H9 (cell line): ENCODE measurements at regions not wholly inside any gene's neighbourhood (a gene's known extent, or its start where the extent isn't known, plus 50 kb on each side); places are given as distances from the start of the nearest gene placed in this dataset.

ENCODE experiments used
- DNase-seq: peaks from one replicate; pipeline ENCODE4 v3.0.0-alpha.2; 2017
- H2AFZ ChIP-seq: one replicate; pipeline ENCODE4 v1.6.1; 2013; ENCODE audit warnings: mild to moderate bottlenecking, low read length, control low read depth, moderate library complexity
- H2AK5ac ChIP-seq: 2 replicates; pipeline ENCODE4 v1.6.1; 2013; ENCODE audit warnings: low read length, control low read depth, mixed read lengths; ENCODE audit not compliant: insufficient read length
- H2BK120ac ChIP-seq: one replicate; pipeline ENCODE4 v1.6.1; 2013; ENCODE audit warnings: low read depth, mild to moderate bottlenecking, low read length, control low read depth, inconsistent platforms; ENCODE audit not compliant: poor library complexity, severe bottlenecking
- H2BK12ac ChIP-seq: 2 replicates; pipeline ENCODE4 v1.6.1; 2013; ENCODE audit warnings: low read length, control low read depth, mixed read lengths, low read depth; ENCODE audit not compliant: insufficient read length
- H2BK15ac ChIP-seq: 2 replicates; pipeline ENCODE4 v1.6.1; 2013; ENCODE audit warnings: low read depth, low read length, control low read depth
- H2BK20ac ChIP-seq: one replicate; pipeline ENCODE4 v1.6.1; 2013; ENCODE audit warnings: low read depth, mild to moderate bottlenecking, low read length, control low read depth, inconsistent platforms; ENCODE audit not compliant: poor library complexity, severe bottlenecking
- H2BK5ac ChIP-seq: 2 replicates; pipeline ENCODE4 v1.6.1; 2013; ENCODE audit warnings: low read length, control low read depth, mixed read lengths; ENCODE audit not compliant: insufficient read length
- H3K14ac ChIP-seq: 2 replicates; pipeline ENCODE4 v1.6.1; 2013; ENCODE audit warnings: low read length, control low read depth; ENCODE audit not compliant: insufficient read depth
- H3K18ac ChIP-seq: 2 replicates; pipeline ENCODE4 v1.6.1; 2013; ENCODE audit warnings: low read depth, mild to moderate bottlenecking, mixed read lengths, low read length, control low read depth; ENCODE audit not compliant: insufficient read length
- H3K23ac ChIP-seq: 2 replicates; pipeline ENCODE4 v1.6.1; 2013; ENCODE audit warnings: low read length, control low read depth, mixed read lengths, low read depth; ENCODE audit not compliant: insufficient read length
- H3K23me2 ChIP-seq: 2 replicates; pipeline ENCODE4 v1.6.1; 2013; ENCODE audit warnings: low read depth, mild to moderate bottlenecking, mixed read lengths, low read length, control low read depth; ENCODE audit not compliant: insufficient read length, poor library complexity, severe bottlenecking
- H3K27ac ChIP-seq: 2 replicates; pipeline ENCODE4 v1.5.1; 2013; ENCODE audit warnings: low read length, control low read depth, mixed read lengths, low read depth; ENCODE audit not compliant: insufficient read length
- H3K27me3 ChIP-seq: 2 replicates; pipeline ENCODE4 v1.6.1; 2013; ENCODE audit warnings: low read length, control low read depth, inconsistent platforms; ENCODE audit not compliant: insufficient read depth
- H3K4ac ChIP-seq: 2 replicates; pipeline ENCODE4 v1.6.1; 2013; ENCODE audit warnings: low read depth, mild to moderate bottlenecking, control low read depth, inconsistent platforms, low read length, moderate library complexity
- H3K4me1 ChIP-seq: 2 replicates; pipeline ENCODE4 v1.6.1; 2013; ENCODE audit warnings: low read length, control low read depth, inconsistent platforms; ENCODE audit not compliant: insufficient read depth
- H3K4me2 ChIP-seq: 2 replicates; pipeline ENCODE4 v1.6.1; 2013; ENCODE audit warnings: low read length, control low read depth, mixed read lengths; ENCODE audit not compliant: insufficient read length, insufficient read depth
- H3K56ac ChIP-seq: 2 replicates; pipeline ENCODE4 v1.6.1; 2013; ENCODE audit warnings: low read depth, mild to moderate bottlenecking, mixed read lengths, low read length, control low read depth; ENCODE audit not compliant: insufficient read length
- H3K79me1 ChIP-seq: 2 replicates; pipeline ENCODE4 v1.6.1; 2013; ENCODE audit warnings: low read depth, mild to moderate bottlenecking, moderate library complexity, low read length, control low read depth, inconsistent platforms; ENCODE audit not compliant: insufficient read depth, poor library complexity, severe bottlenecking
- H3K79me2 ChIP-seq: 2 replicates; pipeline ENCODE4 v1.6.1; 2013; ENCODE audit warnings: low read length, control low read depth, inconsistent platforms; ENCODE audit not compliant: insufficient read depth
- H3K9ac ChIP-seq: 2 replicates; pipeline ENCODE4 v1.6.1; 2013; ENCODE audit warnings: low read length, control low read depth, mixed read lengths; ENCODE audit not compliant: insufficient read length; ENCODE audit errors: extremely low read depth
- H3K9me3 ChIP-seq: one replicate; pipeline ENCODE4 v1.6.1; 2013; ENCODE audit warnings: low read depth, low read length, inconsistent platforms; ENCODE audit not compliant: control insufficient read depth
- H3T11ph ChIP-seq: one replicate; pipeline ENCODE4 v1.6.1; 2013; ENCODE audit warnings: mild to moderate bottlenecking, low read length, control low read depth, inconsistent platforms
- H4K20me1 ChIP-seq: one replicate; pipeline ENCODE4 v1.6.1; 2013; ENCODE audit not compliant: control insufficient read depth, insufficient read length, insufficient read depth
- H4K5ac ChIP-seq: 2 replicates; pipeline ENCODE4 v1.6.1; 2013; ENCODE audit warnings: low read depth, mild to moderate bottlenecking, mixed read lengths, low read length, control low read depth; ENCODE audit not compliant: insufficient read length
- H4K8ac ChIP-seq: replicated peaks from 2 replicates; pipeline ENCODE4 v1.6.1; 2013; ENCODE audit warnings: low read length, control low read depth, mixed read lengths, low read depth; ENCODE audit not compliant: insufficient read length
- H4K91ac ChIP-seq: 2 replicates; pipeline ENCODE4 v1.6.1; 2013; ENCODE audit warnings: low read depth, mild to moderate bottlenecking, moderate library complexity, mixed read lengths, low read length, control low read depth; ENCODE audit not compliant: insufficient read length
- H3K27ac Mint-ChIP-seq, 3 experiments: 2 replicates in 2 of 3; 3 replicates in 1 of 3; pipeline ENCODE4 v1.8.0; 2020 to 2021; ENCODE audit warnings: mixed read lengths in 3 of 3, mild to moderate bottlenecking in 1 of 3, moderate library complexity in 1 of 3
- H3K27me3 Mint-ChIP-seq: 2 replicates; pipeline ENCODE4 v1.8.0; 2021; ENCODE audit warnings: low read depth, mild to moderate bottlenecking, moderate library complexity, mixed read lengths
- H3K36me3 Mint-ChIP-seq, 3 experiments: 2 replicates in 2 of 3; 3 replicates in 1 of 3; pipeline ENCODE4 v1.8.0; 2020 to 2021; ENCODE audit warnings: low read depth in 3 of 3, mixed read lengths in 3 of 3; ENCODE audit not compliant: insufficient read depth in 1 of 3
- H3K4me1 Mint-ChIP-seq, 2 experiments: 2 replicates each; pipeline ENCODE4 v1.8.0; 2020; ENCODE audit warnings: mixed read lengths in 2 of 2
- H3K4me3 Mint-ChIP-seq, 2 experiments: 2 replicates in 1 of 2; 3 replicates in 1 of 2; pipeline ENCODE4 v1.8.0; 2020 to 2021; ENCODE audit warnings: mild to moderate bottlenecking in 2 of 2, mixed read lengths in 2 of 2, moderate library complexity in 1 of 2
- H3K9me3 Mint-ChIP-seq, 2 experiments: 2 replicates in 1 of 2; 3 replicates in 1 of 2; pipeline ENCODE4 v1.8.0; 2020; ENCODE audit warnings: mild to moderate bottlenecking in 2 of 2, mixed read lengths in 2 of 2, moderate library complexity in 1 of 2
- WGBS: extraction: QIAGEN DNeasy Blood & Tissue Kit; methylation state at CpG from one replicate; pipeline ENCODE4 v1.1.7; 2013; ENCODE audit warnings: missing lambda C conversion rate, low lambda C conversion rate, mixed read lengths; ENCODE audit not compliant: insufficient read length; ENCODE audit errors: extremely low coverage; 5-methylcytosine and 5-hydroxymethylcytosine counted together
- TF ChIP-seq, protein P1 (sequence below): fragments of 200-600 bp; sonication (generic); conservative IDR thresholded peaks from 3 replicates; pipeline ENCODE4 v1.8.0; 2021; ENCODE audit warnings: antibody characterized with exemption, mild to moderate bottlenecking

DNA sequence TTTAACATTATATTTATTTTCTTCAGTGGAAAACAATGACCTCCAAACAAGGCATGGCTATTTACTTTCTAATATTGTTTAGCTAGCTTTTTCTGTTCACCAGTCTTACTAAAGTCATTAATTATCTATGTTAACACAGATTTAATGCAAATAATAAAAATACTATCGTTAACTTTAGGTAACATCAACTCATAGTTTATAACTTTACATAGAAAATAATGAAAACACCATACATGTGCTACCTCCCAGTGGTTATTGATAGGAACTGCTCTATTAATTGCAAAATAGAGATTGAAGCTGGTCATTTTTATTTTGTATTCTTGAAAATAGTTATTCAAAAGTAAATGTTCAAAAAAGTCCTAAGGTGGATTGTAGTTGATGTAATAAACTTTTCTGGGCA is 78.3 kb upstream of the HCN1 start:
- no peak overlapping the region for H2BK5ac ChIP-seq
- H2BK12ac ChIP-seq = no peak overlapping the region
- H3K4ac ChIP-seq = no peak overlapping the region
- Mint-ChIP-seq H3K27ac (no peak overlapping the region), H3K36me3 (no peaks in the 10 kb centered on the region), H3K27me3 (no peaks in the 10 kb centered on the region), H3K4me1 (no peaks in the 10 kb centered on the region), H3K4me3 (no peak overlapping the region), H3K9me3 (peaks cover 4% of the 10 kb centered on the region in 2 experiments; a peak in 3 of 5 replicates)
- no peak overlapping the region for H4K5ac ChIP-seq
- no peak overlapping the region for H3K14ac ChIP-seq
- no peaks in the 10 kb centered on the region for H3K4me1 ChIP-seq
- no peak overlapping the region for H3K56ac ChIP-seq
- H3T11ph ChIP-seq = no peak overlapping the region
- H3K79me1 ChIP-seq = no peaks in the 10 kb centered on the region
- TF ChIP-seq, protein P1, sequence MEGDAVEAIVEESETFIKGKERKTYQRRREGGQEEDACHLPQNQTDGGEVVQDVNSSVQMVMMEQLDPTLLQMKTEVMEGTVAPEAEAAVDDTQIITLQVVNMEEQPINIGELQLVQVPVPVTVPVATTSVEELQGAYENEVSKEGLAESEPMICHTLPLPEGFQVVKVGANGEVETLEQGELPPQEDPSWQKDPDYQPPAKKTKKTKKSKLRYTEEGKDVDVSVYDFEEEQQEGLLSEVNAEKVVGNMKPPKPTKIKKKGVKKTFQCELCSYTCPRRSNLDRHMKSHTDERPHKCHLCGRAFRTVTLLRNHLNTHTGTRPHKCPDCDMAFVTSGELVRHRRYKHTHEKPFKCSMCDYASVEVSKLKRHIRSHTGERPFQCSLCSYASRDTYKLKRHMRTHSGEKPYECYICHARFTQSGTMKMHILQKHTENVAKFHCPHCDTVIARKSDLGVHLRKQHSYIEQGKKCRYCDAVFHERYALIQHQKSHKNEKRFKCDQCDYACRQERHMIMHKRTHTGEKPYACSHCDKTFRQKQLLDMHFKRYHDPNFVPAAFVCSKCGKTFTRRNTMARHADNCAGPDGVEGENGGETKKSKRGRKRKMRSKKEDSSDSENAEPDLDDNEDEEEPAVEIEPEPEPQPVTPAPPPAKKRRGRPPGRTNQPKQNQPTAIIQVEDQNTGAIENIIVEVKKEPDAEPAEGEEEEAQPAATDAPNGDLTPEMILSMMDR = peak; percentile 69
- no peak overlapping the region for H3K18ac ChIP-seq
- no peak overlapping the region for H3K4me2 ChIP-seq
- H2AK5ac ChIP-seq = no peak overlapping the region
- DNase-seq = no peak
- no peak overlapping the region for H3K23ac ChIP-seq
- no peaks in the 10 kb centered on the region for H3K27me3 ChIP-seq
- no peak overlapping the region for H2AFZ ChIP-seq
- no peak overlapping the region for H2BK120ac ChIP-seq
- no peak overlapping the region for H3K9ac ChIP-seq
- no peak overlapping the region for H2BK15ac ChIP-seq
- H3K9me3 ChIP-seq = no peaks in the 10 kb centered on the region
- H3K27ac ChIP-seq = no peak overlapping the region
- no CpG with 5 or more reads among the region's 1 CpG for WGBS
- H3K79me2 ChIP-seq = no peaks in the 10 kb centered on the region
- H4K20me1 ChIP-seq = no peaks in the 10 kb centered on the region
- no peaks in the 10 kb centered on the region for H3K23me2 ChIP-seq
- H4K8ac ChIP-seq = no peak overlapping the region
- H4K91ac ChIP-seq = no peak overlapping the region
- no peak overlapping the region for H2BK20ac ChIP-seq
